SK-N-SH treated with all-trans-retinoic acid at 6 μM for 48 hours (cell line): ENCODE measurements at regions not wholly inside any gene's neighbourhood (a gene's known extent, or its start where the extent isn't known, plus 50 kb on each side); places are given as distances from the start of the nearest gene placed in this dataset.

Experiments used
- ISL1 ChIP-seq: fragments of 250-450 bp; sonication (Bioruptor Pico); IDR thresholded peaks from 2 replicates; pipeline ENCODE4 v2.1.2; 2022; ENCODE audit warnings: mild to moderate bottlenecking, moderate library complexity
- OSR1 ChIP-seq: fragments of 250-450 bp; sonication (Bioruptor Pico); IDR thresholded peaks from 2 replicates; pipeline ENCODE4 v1.8.0; 2022; ENCODE audit warnings: moderate library complexity, mild to moderate bottlenecking, inconsistent platforms
- TF ChIP-seq, protein P1 (sequence below): fragments of 250-450 bp; sonication (Bioruptor Pico); IDR thresholded peaks from 2 replicates; pipeline ENCODE4 v1.8.0; 2020; ENCODE audit warnings: mild to moderate bottlenecking, moderate library complexity, borderline replicate concordance
- TF ChIP-seq, protein P2 (sequence below): fragments of 250-450 bp; sonication (Bioruptor Pico); IDR thresholded peaks from 2 replicates; pipeline ENCODE4 v1.5.0; 2020; ENCODE audit warnings: mild to moderate bottlenecking, moderate library complexity

DNA sequence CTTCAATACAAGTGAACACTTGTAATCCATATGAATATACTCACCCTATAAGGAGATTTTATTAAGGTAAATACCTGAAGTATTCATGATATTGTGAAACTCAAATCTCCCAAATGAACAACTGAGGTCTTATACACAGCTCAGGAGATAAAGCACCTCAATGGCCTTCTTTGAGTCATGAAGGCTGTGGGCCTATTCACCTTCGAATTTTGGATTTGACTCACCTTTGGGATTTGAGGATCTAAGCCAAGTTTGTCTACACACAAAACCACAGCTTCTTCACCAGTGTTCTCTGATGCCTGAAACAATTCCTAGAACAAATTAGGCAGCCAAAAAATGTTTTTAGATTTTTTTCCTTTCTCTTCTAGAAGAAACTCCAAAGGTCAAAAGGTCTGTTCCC lies 194.1 kb downstream of the NUAK1 start:
- TF ChIP-seq, protein P1, sequence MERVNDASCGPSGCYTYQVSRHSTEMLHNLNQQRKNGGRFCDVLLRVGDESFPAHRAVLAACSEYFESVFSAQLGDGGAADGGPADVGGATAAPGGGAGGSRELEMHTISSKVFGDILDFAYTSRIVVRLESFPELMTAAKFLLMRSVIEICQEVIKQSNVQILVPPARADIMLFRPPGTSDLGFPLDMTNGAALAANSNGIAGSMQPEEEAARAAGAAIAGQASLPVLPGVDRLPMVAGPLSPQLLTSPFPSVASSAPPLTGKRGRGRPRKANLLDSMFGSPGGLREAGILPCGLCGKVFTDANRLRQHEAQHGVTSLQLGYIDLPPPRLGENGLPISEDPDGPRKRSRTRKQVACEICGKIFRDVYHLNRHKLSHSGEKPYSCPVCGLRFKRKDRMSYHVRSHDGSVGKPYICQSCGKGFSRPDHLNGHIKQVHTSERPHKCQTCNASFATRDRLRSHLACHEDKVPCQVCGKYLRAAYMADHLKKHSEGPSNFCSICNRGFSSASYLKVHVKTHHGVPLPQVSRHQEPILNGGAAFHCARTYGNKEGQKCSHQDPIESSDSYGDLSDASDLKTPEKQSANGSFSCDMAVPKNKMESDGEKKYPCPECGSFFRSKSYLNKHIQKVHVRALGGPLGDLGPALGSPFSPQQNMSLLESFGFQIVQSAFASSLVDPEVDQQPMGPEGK (CRISPR knock-in tag): no peak
- TF ChIP-seq OSR1 (CRISPR knock-in tag): no peak
- no peak for TF ChIP-seq ISL1 (CRISPR knock-in tag)
- TF ChIP-seq, protein P2, sequence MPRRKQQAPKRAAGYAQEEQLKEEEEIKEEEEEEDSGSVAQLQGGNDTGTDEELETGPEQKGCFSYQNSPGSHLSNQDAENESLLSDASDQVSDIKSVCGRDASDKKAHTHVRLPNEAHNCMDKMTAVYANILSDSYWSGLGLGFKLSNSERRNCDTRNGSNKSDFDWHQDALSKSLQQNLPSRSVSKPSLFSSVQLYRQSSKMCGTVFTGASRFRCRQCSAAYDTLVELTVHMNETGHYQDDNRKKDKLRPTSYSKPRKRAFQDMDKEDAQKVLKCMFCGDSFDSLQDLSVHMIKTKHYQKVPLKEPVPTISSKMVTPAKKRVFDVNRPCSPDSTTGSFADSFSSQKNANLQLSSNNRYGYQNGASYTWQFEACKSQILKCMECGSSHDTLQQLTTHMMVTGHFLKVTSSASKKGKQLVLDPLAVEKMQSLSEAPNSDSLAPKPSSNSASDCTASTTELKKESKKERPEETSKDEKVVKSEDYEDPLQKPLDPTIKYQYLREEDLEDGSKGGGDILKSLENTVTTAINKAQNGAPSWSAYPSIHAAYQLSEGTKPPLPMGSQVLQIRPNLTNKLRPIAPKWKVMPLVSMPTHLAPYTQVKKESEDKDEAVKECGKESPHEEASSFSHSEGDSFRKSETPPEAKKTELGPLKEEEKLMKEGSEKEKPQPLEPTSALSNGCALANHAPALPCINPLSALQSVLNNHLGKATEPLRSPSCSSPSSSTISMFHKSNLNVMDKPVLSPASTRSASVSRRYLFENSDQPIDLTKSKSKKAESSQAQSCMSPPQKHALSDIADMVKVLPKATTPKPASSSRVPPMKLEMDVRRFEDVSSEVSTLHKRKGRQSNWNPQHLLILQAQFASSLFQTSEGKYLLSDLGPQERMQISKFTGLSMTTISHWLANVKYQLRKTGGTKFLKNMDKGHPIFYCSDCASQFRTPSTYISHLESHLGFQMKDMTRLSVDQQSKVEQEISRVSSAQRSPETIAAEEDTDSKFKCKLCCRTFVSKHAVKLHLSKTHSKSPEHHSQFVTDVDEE (CRISPR knock-in tag): no peak
